ENCODE measurements at regions not wholly inside any gene's neighbourhood (a gene's known extent, or its start where the extent isn't known, plus 50 kb on each side); places are given as distances from the start of the nearest gene placed in this dataset.
A peak's percentile ranks its signal among the peaks of the same experiment; 100 is the strongest.

DNA sequence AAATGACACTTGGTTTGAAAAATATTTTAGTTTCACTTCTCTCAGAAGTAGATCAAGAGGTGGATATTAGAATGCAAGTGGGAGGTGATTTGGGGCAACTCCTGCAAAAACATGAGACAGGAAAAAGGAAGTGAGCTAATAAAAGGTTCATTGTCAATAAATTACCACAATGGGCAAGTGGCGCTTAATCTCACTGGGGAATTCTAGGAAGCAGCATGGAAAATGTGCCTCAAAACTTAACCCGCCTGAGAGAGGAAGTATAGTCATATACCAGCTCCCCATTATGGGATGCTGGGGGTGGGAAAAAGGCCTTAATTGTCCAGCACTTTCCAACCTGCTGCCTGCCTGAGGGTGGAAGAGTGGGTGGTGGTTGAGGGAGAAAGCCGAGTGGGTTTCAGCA lies 204.1 kb downstream of the ELAVL2 start:
- TF ChIP-seq, protein P1, sequence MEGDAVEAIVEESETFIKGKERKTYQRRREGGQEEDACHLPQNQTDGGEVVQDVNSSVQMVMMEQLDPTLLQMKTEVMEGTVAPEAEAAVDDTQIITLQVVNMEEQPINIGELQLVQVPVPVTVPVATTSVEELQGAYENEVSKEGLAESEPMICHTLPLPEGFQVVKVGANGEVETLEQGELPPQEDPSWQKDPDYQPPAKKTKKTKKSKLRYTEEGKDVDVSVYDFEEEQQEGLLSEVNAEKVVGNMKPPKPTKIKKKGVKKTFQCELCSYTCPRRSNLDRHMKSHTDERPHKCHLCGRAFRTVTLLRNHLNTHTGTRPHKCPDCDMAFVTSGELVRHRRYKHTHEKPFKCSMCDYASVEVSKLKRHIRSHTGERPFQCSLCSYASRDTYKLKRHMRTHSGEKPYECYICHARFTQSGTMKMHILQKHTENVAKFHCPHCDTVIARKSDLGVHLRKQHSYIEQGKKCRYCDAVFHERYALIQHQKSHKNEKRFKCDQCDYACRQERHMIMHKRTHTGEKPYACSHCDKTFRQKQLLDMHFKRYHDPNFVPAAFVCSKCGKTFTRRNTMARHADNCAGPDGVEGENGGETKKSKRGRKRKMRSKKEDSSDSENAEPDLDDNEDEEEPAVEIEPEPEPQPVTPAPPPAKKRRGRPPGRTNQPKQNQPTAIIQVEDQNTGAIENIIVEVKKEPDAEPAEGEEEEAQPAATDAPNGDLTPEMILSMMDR (IDR thresholded peaks at IDR 0.05), result no peak
- no peak for TF ChIP-seq POLR2A (IDR thresholded peaks at IDR 0.05)
- Histone ChIP-seq H3K9me3 (no peaks in the 10 kb centered on the region), H3K27ac (peak overlapping the region in 2 of 4 donors; percentile 19 to 21), H3K27me3 (no peaks in the 10 kb centered on the region), H3K4me3 (no peak overlapping the region), H3K4me1 (no peaks in the 10 kb centered on the region), H3K36me3 (no peaks in the 10 kb centered on the region)
- no peak for DNase-seq
- intact Hi-C loops (cut with DNase I), result no loop called here
- WGBS, 2 donors, result 80 to 89% methylated on average over 3 of the region's 3 CpGs

DNA sequence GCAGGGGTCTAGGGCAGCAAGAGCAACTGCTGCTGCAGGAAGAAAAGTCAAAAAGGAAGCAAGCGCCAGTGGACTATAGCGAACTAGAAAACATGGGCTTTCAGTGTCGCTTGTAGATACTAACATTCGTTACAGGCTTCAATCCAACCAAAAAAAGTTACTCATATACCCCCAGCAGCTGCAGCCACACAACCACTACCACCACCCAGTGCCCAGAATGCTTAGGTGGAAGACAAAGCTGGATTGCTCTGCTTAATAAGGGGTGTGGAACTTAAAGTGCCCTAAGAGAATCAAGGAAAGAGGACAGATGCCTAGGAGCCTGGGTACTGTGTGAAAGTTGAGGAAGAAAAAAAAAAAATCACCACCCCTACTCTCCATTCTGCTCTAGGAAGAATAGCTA lies 203.6 kb downstream of the ELAVL2 start:
- no peak for DNase-seq
- intact Hi-C loops (cut with DNase I), result no loop called here
- no peak for TF ChIP-seq POLR2A (IDR thresholded peaks at IDR 0.05)
- TF ChIP-seq, protein P1 (IDR thresholded peaks at IDR 0.05), result no peak
- no peaks in the 10 kb centered on the region for H3K9me3 ChIP-seq
- peak overlapping the region in 2 of 4 donors; percentile 19 to 21 for H3K27ac ChIP-seq
- WGBS, 2 donors, result 79 to 82% methylated on average over 4 of the region's 4 CpGs
- H3K4me3 ChIP-seq, result no peak overlapping the region
- H3K27me3 ChIP-seq, result no peaks in the 10 kb centered on the region
- H3K4me1 ChIP-seq, result no peaks in the 10 kb centered on the region
- no peaks in the 10 kb centered on the region for H3K36me3 ChIP-seq

DNA sequence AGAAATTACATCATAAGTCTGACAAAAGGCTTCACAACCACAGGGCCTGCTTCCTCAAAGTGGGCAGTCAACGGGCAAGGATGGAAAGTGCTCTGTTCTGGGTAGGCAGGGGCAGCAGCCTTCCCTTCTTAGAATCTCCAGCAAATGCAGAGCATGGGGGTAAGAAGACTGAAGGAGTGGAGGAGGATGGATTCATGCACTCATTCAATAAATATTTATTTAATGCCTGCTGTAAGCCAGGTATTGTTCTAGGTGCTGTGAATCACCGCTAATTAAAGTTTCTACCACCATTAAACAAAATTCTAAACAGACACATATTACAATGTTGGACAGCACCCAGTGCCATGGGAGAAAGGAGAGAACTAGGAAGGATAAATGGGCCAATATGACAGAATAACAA lies 195.6 kb downstream of the ELAVL2 start:
- intact Hi-C loops (cut with DNase I), result no loop called here
- Histone ChIP-seq H3K4me3 (no peak overlapping the region), H3K27me3 (no peaks in the 10 kb centered on the region), H3K9me3 (no peaks in the 10 kb centered on the region), H3K27ac (no peak overlapping the region), H3K36me3 (no peaks in the 10 kb centered on the region), H3K4me1 (no peaks in the 10 kb centered on the region)
- no peak for DNase-seq
- no peak for TF ChIP-seq POLR2A (IDR thresholded peaks at IDR 0.05)
- TF ChIP-seq, protein P1 (IDR thresholded peaks at IDR 0.05), result no peak
- 66 to 80% methylated on average over 2 of the region's 2 CpGs for WGBS, 2 donors

DNA sequence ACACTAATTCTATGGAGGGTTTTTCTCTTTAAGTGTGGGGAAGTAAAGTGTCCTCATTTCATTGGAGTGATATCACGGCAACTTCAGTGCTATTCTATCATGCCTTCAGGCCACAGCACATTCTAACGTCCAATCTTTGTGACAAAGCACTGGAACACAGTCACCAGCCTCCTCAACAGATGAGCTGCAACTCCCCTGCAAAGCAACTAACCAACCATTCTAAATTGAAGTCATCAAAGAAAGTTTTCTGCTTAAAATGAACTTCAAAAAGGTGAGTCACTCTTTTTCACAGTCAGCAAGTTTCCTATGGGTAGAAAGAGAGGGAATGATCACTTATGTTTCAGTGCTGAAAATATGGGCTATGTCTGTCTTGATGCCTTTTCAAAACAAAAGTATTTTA lies 190.8 kb downstream of the ELAVL2 start:
- WGBS, 2 donors, result 39 to 67% methylated on average over 2 of the region's 2 CpGs
- H3K27me3 ChIP-seq, result no peaks in the 10 kb centered on the region
- H3K4me1 ChIP-seq, result no peaks in the 10 kb centered on the region
- DNase-seq, result no peak
- TF ChIP-seq, protein P1 (IDR thresholded peaks at IDR 0.05), result no peak
- TF ChIP-seq POLR2A (IDR thresholded peaks at IDR 0.05), result no peak
- no peaks in the 10 kb centered on the region for H3K9me3 ChIP-seq
- no peaks in the 10 kb centered on the region for H3K36me3 ChIP-seq
- H3K27ac ChIP-seq, result no peak overlapping the region
- no peak overlapping the region for H3K4me3 ChIP-seq
- intact Hi-C loops (cut with DNase I), result no loop called here

DNA sequence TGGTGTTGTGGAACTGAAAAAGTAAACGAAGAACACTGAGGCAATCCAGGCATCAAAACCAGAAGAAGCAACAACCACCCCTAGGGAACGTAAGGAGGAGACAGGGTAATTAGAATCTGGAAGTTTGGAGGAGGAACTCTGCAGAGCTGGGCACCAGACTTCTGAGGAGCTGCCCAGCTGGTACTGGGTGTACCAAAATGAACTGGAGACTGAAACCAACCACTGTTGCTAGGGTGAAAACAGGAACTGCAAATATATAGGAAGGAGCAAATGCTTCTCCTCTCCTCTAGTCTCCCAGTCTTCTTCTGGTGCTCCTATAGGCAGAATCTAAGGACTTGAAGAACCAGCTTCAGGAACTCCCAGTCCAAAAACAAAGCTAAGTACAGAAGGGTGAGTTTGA lies 189.8 kb downstream of the ELAVL2 start:
- intact Hi-C loops (cut with DNase I), result no loop called here
- TF ChIP-seq, protein P1 (IDR thresholded peaks at IDR 0.05), result no peak
- TF ChIP-seq POLR2A (IDR thresholded peaks at IDR 0.05), result no peak
- Histone ChIP-seq H3K4me1 (no peaks in the 10 kb centered on the region), H3K27me3 (no peaks in the 10 kb centered on the region), H3K36me3 (no peaks in the 10 kb centered on the region), H3K4me3 (no peak overlapping the region), H3K27ac (no peak overlapping the region), H3K9me3 (no peaks in the 10 kb centered on the region)
- 59 to 77% methylated on average over 2 of the region's 2 CpGs for WGBS, 2 donors
- DNase-seq, result no peak
